Ascending aorta (tissue), 2 donors: ENCODE measurements at regions not wholly inside any gene's neighbourhood (a gene's known extent, or its start where the extent isn't known, plus 50 kb on each side); places are given as distances from the start of the nearest gene placed in this dataset.
"Not testable (repeated sequence)": the region's sequence is repeated elsewhere in the genome, so short reads cannot be mapped to it uniquely, and the experiment has no call there.

Source experiments
- DNase-seq, 2 donors: peaks; one replicate each; pipeline ENCODE4 v3.0.0-alpha.2; 2019; ENCODE audit warnings: low spot score in 2 of 2
- H3K27ac ChIP-seq, 2 donors: fragments of 200-600 bp; sonication (generic); one replicate each; pipeline ENCODE4 v1.5.1; 2016 to 2017; ENCODE audit warnings: mild to moderate bottlenecking in 1 of 2
- H3K27me3 ChIP-seq: fragments of 200-600 bp; sonication (generic); one replicate; pipeline ENCODE4 v1.5.1; 2017
- H3K36me3 ChIP-seq, 2 donors: fragments of 200-600 bp; sonication (generic); one replicate each; pipeline ENCODE4 v1.5.1; 2016
- H3K4me1 ChIP-seq, 2 donors: fragments of 200-600 bp; sonication (generic); one replicate each; pipeline ENCODE4 v1.5.1; 2016 to 2017; ENCODE audit warnings: mild to moderate bottlenecking in 1 of 2
- H3K4me3 ChIP-seq, 2 donors: fragments of 200-600 bp; sonication (generic); one replicate each; pipeline ENCODE4 v1.5.1; 2016 to 2017; ENCODE audit warnings: mild to moderate bottlenecking in 1 of 2
- H3K9me3 ChIP-seq, 2 donors: fragments of 200-600 bp; sonication (generic); one replicate each; pipeline ENCODE4 v1.5.1; 2016
- CTCF ChIP-seq, 3 experiments: fragments of 200-600 bp in 2 of 3; fragments of 450-650 bp in 1 of 3; sonication (generic) in 2 of 3; IDR thresholded peaks; one replicate each; pipeline ENCODE4 v1.5.1; 2016 to 2019; ENCODE audit warnings: antibody characterized with exemption in 3 of 3, mild to moderate bottlenecking in 1 of 3, moderate library complexity in 1 of 3
- intact Hi-C: fragments of 100-400 bp; cut with DNase I; formaldehyde crosslinking; loops from one replicate; pipeline ENCODE4 v1.15.1; 2023

GRCh38 chrX:52270453-52271116 lies 85.9 kb downstream of the MAGED4 start:
- no peak overlapping the region for H3K27ac ChIP-seq
- H3K9me3 ChIP-seq: no peaks in the 10 kb centered on the region
- intact Hi-C loops: no loop called here
- no peak for TF ChIP-seq CTCF (IDR thresholded peaks at IDR 0.05)
- no peaks in the 10 kb centered on the region for H3K36me3 ChIP-seq
- H3K4me1 ChIP-seq: no peaks in the 10 kb centered on the region
- no peaks in the 10 kb centered on the region for H3K27me3 ChIP-seq
- H3K4me3 ChIP-seq: no peak overlapping the region
- DNase-seq: no peak

- no peak for TF ChIP-seq CTCF (IDR thresholded peaks at IDR 0.05)
These were observed 86.5 kb downstream of the MAGED4 start for GRCh38 chrX:52271206-52271605.

GRCh38 chrX:52277666-52278065 lies 91.2 kb upstream of the XAGE2 start:
- H3K27me3 ChIP-seq: peaks cover 4% of the 10 kb centered on the region
- H3K27ac ChIP-seq: no peak overlapping the region
- H3K9me3 ChIP-seq: no peaks in the 10 kb centered on the region
- H3K4me3 ChIP-seq: no peak overlapping the region
- no peak for TF ChIP-seq CTCF (IDR thresholded peaks at IDR 0.05)
- no peak for DNase-seq
- no peaks in the 10 kb centered on the region for H3K36me3 ChIP-seq
- no peaks in the 10 kb centered on the region for H3K4me1 ChIP-seq
- intact Hi-C loops: no loop called here

More at GRCh38 chrX:52271206-52271605, 86.5 kb downstream of the MAGED4 start:
- H3K9me3 ChIP-seq: no peaks in the 10 kb centered on the region
- H3K27ac ChIP-seq: no peak overlapping the region
- H3K4me3 ChIP-seq: no peak overlapping the region
- H3K27me3 ChIP-seq: no peaks in the 10 kb centered on the region
- H3K36me3 ChIP-seq: no peaks in the 10 kb centered on the region
- intact Hi-C loops: no loop called here
- no peak for DNase-seq
- no peaks in the 10 kb centered on the region for H3K4me1 ChIP-seq

- TF ChIP-seq CTCF (IDR thresholded peaks at IDR 0.05): no peak
- intact Hi-C loops: no loop called here
- Histone ChIP-seq H3K9me3 (no peaks in the 10 kb centered on the region), H3K27me3 (peaks cover 4% of the 10 kb centered on the region), H3K4me3 (no peak overlapping the region), H3K4me1 (no peaks in the 10 kb centered on the region), H3K27ac (no peak overlapping the region), H3K36me3 (no peaks in the 10 kb centered on the region)
- DNase-seq: no peak
These were observed 88.0 kb upstream of the XAGE2 start for GRCh38 chrX:52280812-52281211.

- H3K36me3 ChIP-seq: no peaks in the 10 kb centered on the region
- no peaks in the 10 kb centered on the region for H3K4me1 ChIP-seq
- no peaks in the 10 kb centered on the region for H3K9me3 ChIP-seq
- no peak overlapping the region for H3K4me3 ChIP-seq
- intact Hi-C loops: no loop called here
- DNase-seq: no peak
- no peaks in the 10 kb centered on the region for H3K27me3 ChIP-seq
- TF ChIP-seq CTCF (IDR thresholded peaks at IDR 0.05): no peak
- H3K27ac ChIP-seq: no peak overlapping the region
These were observed 84.0 kb upstream of the XAGE2 start for GRCh38 chrX:52284865-52285264.

GRCh38 chrX:52298968-52299367 lies 69.9 kb upstream of the XAGE2 start:
- H3K27ac ChIP-seq, H3K36me3 ChIP-seq, intact Hi-C loops, H3K4me1 ChIP-seq, H3K9me3 ChIP-seq, DNase-seq, H3K4me3 ChIP-seq, H3K27me3 ChIP-seq: not testable (repeated sequence)

GRCh38 chrX:52308532-52308931 lies 60.3 kb upstream of the XAGE2 start:
- H3K36me3 ChIP-seq, H3K4me3 ChIP-seq, H3K27ac ChIP-seq, H3K9me3 ChIP-seq, DNase-seq, H3K27me3 ChIP-seq, intact Hi-C loops, H3K4me1 ChIP-seq: not testable (repeated sequence)
